ENCODE measurements at regions not wholly inside any gene's neighbourhood (a gene's known extent, or its start where the extent isn't known, plus 50 kb on each side); places are given as distances from the start of the nearest gene placed in this dataset.
A peak's percentile ranks its signal among the peaks of the same experiment; 100 is the strongest.

- DNase-seq: no peak
- Histone ChIP-seq H3K9me3 (ENCODE audit: control insufficient read depth, insufficient read depth, low read length) (no peaks in the 10 kb centered on the region), H3K4me3 (ENCODE audit: low read length) (no peak overlapping the region), H3K27me3 (ENCODE audit: control insufficient read depth, insufficient read depth, low read length) (no peaks in the 10 kb centered on the region), H3K27ac (ENCODE audit: low read length) (no peak overlapping the region), H3K4me1 (ENCODE audit: control insufficient read depth, insufficient read depth, low read length) (no peaks in the 10 kb centered on the region), H3K36me3 (ENCODE audit: control insufficient read depth, insufficient read depth, low read length) (no peaks in the 10 kb centered on the region)
- Mint-ChIP-seq H3K27ac (no peak overlapping the region), H3K4me1 (peaks cover 20 to 33% of the 10 kb centered on the region in 2 donors), H3K36me3 (peaks cover 13% of the 10 kb centered on the region), H3K27me3 (ENCODE audit: low read depth in 2 of 2) (peaks cover 18 to 22% of the 10 kb centered on the region in 2 donors), H3K4me3 (no peak overlapping the region), H3K9me3 (no peaks in the 10 kb centered on the region)
- WGBS (ENCODE audit: insufficient coverage): no CpG with 5 or more reads among the region's 1 CpG
- intact Hi-C loops (cut with micrococcal nuclease): no loop called here
- TF ChIP-seq, protein P1, sequence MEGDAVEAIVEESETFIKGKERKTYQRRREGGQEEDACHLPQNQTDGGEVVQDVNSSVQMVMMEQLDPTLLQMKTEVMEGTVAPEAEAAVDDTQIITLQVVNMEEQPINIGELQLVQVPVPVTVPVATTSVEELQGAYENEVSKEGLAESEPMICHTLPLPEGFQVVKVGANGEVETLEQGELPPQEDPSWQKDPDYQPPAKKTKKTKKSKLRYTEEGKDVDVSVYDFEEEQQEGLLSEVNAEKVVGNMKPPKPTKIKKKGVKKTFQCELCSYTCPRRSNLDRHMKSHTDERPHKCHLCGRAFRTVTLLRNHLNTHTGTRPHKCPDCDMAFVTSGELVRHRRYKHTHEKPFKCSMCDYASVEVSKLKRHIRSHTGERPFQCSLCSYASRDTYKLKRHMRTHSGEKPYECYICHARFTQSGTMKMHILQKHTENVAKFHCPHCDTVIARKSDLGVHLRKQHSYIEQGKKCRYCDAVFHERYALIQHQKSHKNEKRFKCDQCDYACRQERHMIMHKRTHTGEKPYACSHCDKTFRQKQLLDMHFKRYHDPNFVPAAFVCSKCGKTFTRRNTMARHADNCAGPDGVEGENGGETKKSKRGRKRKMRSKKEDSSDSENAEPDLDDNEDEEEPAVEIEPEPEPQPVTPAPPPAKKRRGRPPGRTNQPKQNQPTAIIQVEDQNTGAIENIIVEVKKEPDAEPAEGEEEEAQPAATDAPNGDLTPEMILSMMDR (IDR thresholded peaks at IDR 0.05): no peak
- no peak for ATAC-seq
These were observed 88.9 kb upstream of the TNFSF4 start for GRCh38 chr1:173295995-173296394.

DNA sequence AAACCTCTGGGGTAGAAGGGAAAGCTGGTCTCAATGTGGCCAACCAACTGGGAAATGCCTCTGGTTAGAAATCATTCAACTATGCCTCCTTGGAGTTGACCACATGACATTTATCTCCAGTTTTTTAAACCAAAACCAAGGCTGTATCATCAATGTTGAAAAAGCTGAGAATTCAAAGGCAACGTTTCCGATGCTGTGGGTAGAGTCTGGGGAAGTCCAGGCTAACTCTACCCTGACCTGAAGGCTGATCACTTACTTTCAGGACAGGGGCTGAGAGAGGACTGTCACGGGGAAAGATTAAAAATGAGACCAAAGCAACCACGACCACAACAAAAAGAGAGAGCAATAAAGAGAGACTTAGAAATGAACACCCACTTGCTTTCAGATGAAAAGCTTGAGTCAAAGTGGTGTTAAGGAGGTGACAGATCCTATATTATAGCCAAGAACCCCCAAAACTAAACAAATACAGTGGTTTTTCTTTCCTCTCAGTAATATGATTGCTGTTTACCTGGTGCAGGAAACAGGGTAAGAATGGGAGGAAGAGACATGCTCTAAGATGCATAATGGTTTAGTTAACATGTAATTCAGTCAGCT lies 90.8 kb upstream of the TNFSF4 start:
- WGBS (ENCODE audit: insufficient coverage): 21% methylated on average over 4 of the region's 4 CpGs
- DNase-seq (peak in 1 of 2 donors; percentile 13), ATAC-seq (peak in 1 of 3 donors; percentile 62)

DNA sequence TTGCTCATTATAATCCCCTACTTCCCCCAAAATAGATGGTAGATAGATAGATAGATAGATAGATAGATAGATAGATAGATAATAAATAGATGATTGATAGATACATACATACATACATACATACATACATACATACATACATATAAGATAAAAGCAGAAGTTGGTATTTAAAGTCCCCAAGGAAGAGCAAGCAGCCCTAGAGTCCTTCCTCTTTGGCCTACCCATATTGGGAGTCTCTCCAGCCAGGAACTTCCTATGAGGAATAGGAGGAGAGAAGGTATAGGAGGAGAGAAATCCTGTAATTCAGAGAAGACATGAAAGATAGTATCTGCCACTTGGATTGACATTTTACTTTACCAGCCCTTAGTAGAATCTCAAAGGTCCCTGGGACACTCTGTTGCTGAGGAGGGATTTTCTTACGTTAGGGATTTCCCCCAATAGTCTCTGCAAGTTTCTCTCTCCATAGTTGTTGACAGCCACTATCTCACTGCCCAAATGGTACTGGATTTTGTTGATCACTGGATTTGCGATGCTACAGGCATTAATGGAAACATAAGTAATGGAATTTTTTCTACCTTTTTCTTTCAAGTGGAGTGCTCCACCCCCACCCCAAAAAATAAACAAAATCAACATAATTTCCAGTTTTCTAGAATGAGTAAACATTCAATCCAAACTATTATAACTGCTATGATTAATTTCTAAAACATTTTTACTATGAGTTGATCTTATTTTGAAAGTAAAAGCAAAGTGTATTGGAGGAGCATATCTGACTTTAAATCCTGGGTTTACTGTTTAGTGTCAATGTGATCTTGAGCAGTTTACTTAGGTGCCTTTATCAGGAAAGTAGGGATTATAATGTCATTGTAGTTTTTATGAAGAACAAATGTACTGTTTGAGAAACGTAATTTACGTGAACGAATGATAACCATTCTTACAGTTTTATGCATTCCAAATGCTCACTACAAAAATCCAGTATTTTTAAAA lies 93.2 kb upstream of the TNFSF4 start:
- Mint-ChIP-seq H3K36me3 (no peaks in the 10 kb centered on the region), H3K27ac (no peak overlapping the region), H3K27me3 (ENCODE audit: low read depth in 2 of 2) (no peaks in the 10 kb centered on the region), H3K4me3 (no peak overlapping the region), H3K9me3 (no peaks in the 10 kb centered on the region), H3K4me1 (peaks cover 9 to 22% of the 10 kb centered on the region in 2 donors)
- intact Hi-C loops (cut with micrococcal nuclease): no loop called here
- H3K36me3 ChIP-seq (ENCODE audit: control insufficient read depth, insufficient read depth, low read length): no peaks in the 10 kb centered on the region
- ATAC-seq (no peak), DNase-seq (no peak)
- H3K27ac ChIP-seq (ENCODE audit: low read length): no peak overlapping the region
- TF ChIP-seq, protein P1 (IDR thresholded peaks at IDR 0.05): no peak
- H3K4me3 ChIP-seq (ENCODE audit: low read length): no peak overlapping the region
- no peaks in the 10 kb centered on the region for H3K4me1 ChIP-seq (ENCODE audit: control insufficient read depth, insufficient read depth, low read length)
- no peaks in the 10 kb centered on the region for H3K27me3 ChIP-seq (ENCODE audit: control insufficient read depth, insufficient read depth, low read length)
- WGBS (ENCODE audit: insufficient coverage): 100% methylated on average over 1 of the region's 5 CpGs
- no peaks in the 10 kb centered on the region for H3K9me3 ChIP-seq (ENCODE audit: control insufficient read depth, insufficient read depth, low read length)

More for the DNA sequence above, 90.8 kb upstream of the TNFSF4 start:
- Histone ChIP-seq H3K27me3 (ENCODE audit: control insufficient read depth, insufficient read depth, low read length) (no peaks in the 10 kb centered on the region), H3K27ac (ENCODE audit: low read length) (no peak overlapping the region), H3K4me3 (ENCODE audit: low read length) (no peak overlapping the region), H3K9me3 (ENCODE audit: control insufficient read depth, insufficient read depth, low read length) (no peaks in the 10 kb centered on the region), H3K4me1 (ENCODE audit: control insufficient read depth, insufficient read depth, low read length) (no peaks in the 10 kb centered on the region), H3K36me3 (ENCODE audit: control insufficient read depth, insufficient read depth, low read length) (no peaks in the 10 kb centered on the region)
- Mint-ChIP-seq H3K27me3 (ENCODE audit: low read depth in 2 of 2) (peaks cover 0 to 3% of the 10 kb centered on the region in 2 donors), H3K4me1 (peaks cover 9 to 22% of the 10 kb centered on the region in 2 donors), H3K9me3 (no peaks in the 10 kb centered on the region), H3K36me3 (no peaks in the 10 kb centered on the region), H3K27ac (no peak overlapping the region), H3K4me3 (no peak overlapping the region)
- TF ChIP-seq, protein P1 (IDR thresholded peaks at IDR 0.05): no peak
- intact Hi-C loops (cut with micrococcal nuclease): no loop called here

All from natural killer cell (primary cell).